GM21619 (cell line): ENCODE measurements at regions not wholly inside any gene's neighbourhood (a gene's known extent, or its start where the extent isn't known, plus 50 kb on each side); places are given as distances from the start of the nearest gene placed in this dataset.
"Not testable (repeated sequence)": the region's sequence is repeated elsewhere in the genome, so short reads cannot be mapped to it uniquely, and the experiment has no call there.

ENCODE experiments used
- ATAC-seq: cut with Tn5 transposase; IDR thresholded peaks from one replicate; pipeline ENCODE4 v1.9.1; 2021; ENCODE audit not compliant: unreplicated experiment

GRCh38 chr11:11220786-11221185 lies 132.3 kb downstream of the CSNK2A3 start:
- no peak for ATAC-seq

GRCh38 chr11:11218629-11218986 lies 134.4 kb downstream of the CSNK2A3 start:
- no peak for ATAC-seq

- no peak for ATAC-seq
Measured at GRCh38 chr11:11217929-11218628, 135.0 kb downstream of the CSNK2A3 start.

- ATAC-seq, result no peak
Measured at GRCh38 chr11:11217289-11217928, 135.6 kb downstream of the CSNK2A3 start.

- ATAC-seq, result no peak
Measured at GRCh38 chr11:11215944-11216343, 137.1 kb downstream of the CSNK2A3 start.

GRCh38 chr11:11215058-11215815 lies 137.8 kb downstream of the CSNK2A3 start:
- no peak for ATAC-seq

- no peak for ATAC-seq
Measured at GRCh38 chr11:11213117-11213516, 139.9 kb downstream of the CSNK2A3 start.

GRCh38 chr11:11211888-11212287 lies 141.2 kb downstream of the CSNK2A3 start:
- ATAC-seq, result no peak

- ATAC-seq, result no peak
Measured at GRCh38 chr11:11211186-11211585, 141.9 kb downstream of the CSNK2A3 start.

GRCh38 chr11:11210446-11210845 lies 142.6 kb downstream of the CSNK2A3 start:
- ATAC-seq, result no peak

- ATAC-seq, result no peak
Measured at GRCh38 chr11:11209967-11210366, 143.1 kb downstream of the CSNK2A3 start.

- ATAC-seq, result no peak
Measured at GRCh38 chr11:11208994-11209393, 144.1 kb downstream of the CSNK2A3 start.

- ATAC-seq, result no peak
Measured at GRCh38 chr11:11207428-11207827, 145.6 kb downstream of the CSNK2A3 start.

- ATAC-seq, result no peak
Measured at GRCh38 chr11:11206484-11206883, 146.6 kb downstream of the CSNK2A3 start.

GRCh38 chr11:11202885-11203284 lies 150.2 kb downstream of the CSNK2A3 start:
- no peak for ATAC-seq

- ATAC-seq, result not testable (repeated sequence)
Measured at GRCh38 chr11:11201302-11201701, 151.7 kb downstream of the CSNK2A3 start.

GRCh38 chr11:11192541-11192940 lies 160.5 kb downstream of the CSNK2A3 start:
- no peak for ATAC-seq

- no peak for ATAC-seq
Measured at GRCh38 chr11:11189506-11189905, 163.5 kb downstream of the CSNK2A3 start.

- ATAC-seq, result peak; percentile 65
Measured at GRCh38 chr11:11186249-11186648, 166.8 kb downstream of the CSNK2A3 start.

GRCh38 chr11:11182261-11182660 lies 170.8 kb downstream of the CSNK2A3 start:
- no peak for ATAC-seq

- no peak for ATAC-seq
Measured at GRCh38 chr11:11178671-11179638, 174.1 kb downstream of the CSNK2A3 start.
